HFFc6 (cell line): ENCODE measurements at regions not wholly inside any gene's neighbourhood (a gene's known extent, or its start where the extent isn't known, plus 50 kb on each side); places are given as distances from the start of the nearest gene placed in this dataset.
"Not testable (repeated sequence)": the region's sequence is repeated elsewhere in the genome, so short reads cannot be mapped to it uniquely, and the experiment has no call there.

Experiments
- DNase-seq: peaks from one replicate; pipeline ENCODE4 v3.0.0-alpha.2; 2018
- H3K27ac Mint-ChIP-seq: 2 replicates; pipeline ENCODE4 v1.8.0; 2020; ENCODE audit warnings: mild to moderate bottlenecking, mixed read lengths
- H3K27me3 Mint-ChIP-seq: 2 replicates; pipeline ENCODE4 v1.8.0; 2021; ENCODE audit warnings: mild to moderate bottlenecking, moderate library complexity, mixed read lengths; ENCODE audit not compliant: insufficient read depth
- H3K36me3 Mint-ChIP-seq: 2 replicates; pipeline ENCODE4 v1.8.0; 2021; ENCODE audit warnings: low read depth, mixed read lengths
- H3K4me1 Mint-ChIP-seq: 2 replicates; pipeline ENCODE4 v1.8.0; 2020; ENCODE audit warnings: low read depth, mixed read lengths
- H3K4me3 Mint-ChIP-seq: 2 replicates; pipeline ENCODE4 v1.8.0; 2020; ENCODE audit warnings: mild to moderate bottlenecking, moderate library complexity, mixed read lengths
- H3K9me3 Mint-ChIP-seq: 2 replicates; pipeline ENCODE4 v1.8.0; 2020; ENCODE audit warnings: mild to moderate bottlenecking, mixed read lengths
- CTCF ChIP-seq: fragments of 200-600 bp; sonication (generic); IDR thresholded peaks from 2 replicates; pipeline ENCODE4 v1.5.0; 2021; ENCODE audit warnings: antibody characterized with exemption, mild to moderate bottlenecking

- no peaks in the 10 kb centered on the region for H3K4me1 Mint-ChIP-seq
- H3K27me3 Mint-ChIP-seq = no peaks in the 10 kb centered on the region
- H3K9me3 Mint-ChIP-seq = peaks cover 7% of the 10 kb centered on the region; the same call in 1 of the 2 replicates
- no peak overlapping the region for H3K27ac Mint-ChIP-seq
- no peak overlapping the region for H3K4me3 Mint-ChIP-seq
- no peaks in the 10 kb centered on the region for H3K36me3 Mint-ChIP-seq
- no peak for TF ChIP-seq CTCF
- no peak for DNase-seq
Measured at GRCh38 chr6:91079969-91080368, 493.1 kb upstream of the MAP3K7 start.

- TF ChIP-seq CTCF = no peak
- Mint-ChIP-seq H3K4me1 (no peaks in the 10 kb centered on the region), H3K9me3 (peaks cover 26% of the 10 kb centered on the region), H3K27me3 (no peaks in the 10 kb centered on the region), H3K27ac (no peak overlapping the region), H3K36me3 (no peaks in the 10 kb centered on the region), H3K4me3 (no peak overlapping the region)
- DNase-seq = no peak
Measured at GRCh38 chr6:91075244-91075976, 488.5 kb upstream of the MAP3K7 start.

- no peaks in the 10 kb centered on the region for H3K27me3 Mint-ChIP-seq
- DNase-seq = no peak
- TF ChIP-seq CTCF = no peak
- H3K4me3 Mint-ChIP-seq = no peak overlapping the region
- peaks cover 18% of the 10 kb centered on the region for H3K9me3 Mint-ChIP-seq
- H3K27ac Mint-ChIP-seq = no peak overlapping the region
- no peaks in the 10 kb centered on the region for H3K4me1 Mint-ChIP-seq
- H3K36me3 Mint-ChIP-seq = no peaks in the 10 kb centered on the region
Measured at GRCh38 chr6:91063362-91063761, 476.5 kb upstream of the MAP3K7 start.

GRCh38 chr6:91057689-91058088 lies 470.8 kb upstream of the MAP3K7 start:
- no peak for DNase-seq
- H3K9me3 Mint-ChIP-seq = peaks cover 45% of the 10 kb centered on the region
- no peaks in the 10 kb centered on the region for H3K4me1 Mint-ChIP-seq
- TF ChIP-seq CTCF = no peak
- H3K36me3 Mint-ChIP-seq = no peaks in the 10 kb centered on the region
- no peak overlapping the region for H3K27ac Mint-ChIP-seq
- H3K27me3 Mint-ChIP-seq = no peaks in the 10 kb centered on the region
- no peak overlapping the region for H3K4me3 Mint-ChIP-seq

GRCh38 chr6:91055959-91056358 lies 469.1 kb upstream of the MAP3K7 start:
- no peak overlapping the region for H3K27ac Mint-ChIP-seq
- H3K4me3 Mint-ChIP-seq = no peak overlapping the region
- no peaks in the 10 kb centered on the region for H3K27me3 Mint-ChIP-seq
- no peaks in the 10 kb centered on the region for H3K36me3 Mint-ChIP-seq
- TF ChIP-seq CTCF = no peak
- peaks cover 35% of the 10 kb centered on the region for H3K9me3 Mint-ChIP-seq
- H3K4me1 Mint-ChIP-seq = no peaks in the 10 kb centered on the region
- DNase-seq = no peak

GRCh38 chr6:91052473-91053450 lies 465.9 kb upstream of the MAP3K7 start:
- not testable (repeated sequence) for H3K27ac Mint-ChIP-seq, H3K36me3 Mint-ChIP-seq, H3K4me1 Mint-ChIP-seq, H3K4me3 Mint-ChIP-seq, DNase-seq, H3K27me3 Mint-ChIP-seq
- peaks cover 32% of the 10 kb centered on the region for H3K9me3 Mint-ChIP-seq
